GM23338 (cell line): ENCODE measurements at regions not wholly inside any gene's neighbourhood (a gene's known extent, or its start where the extent isn't known, plus 50 kb on each side); places are given as distances from the start of the nearest gene placed in this dataset.

Source experiments
- ATAC-seq: fragments of 200-7000 bp; cut with Tn5 transposase; 3 replicates; pipeline ENCODE4 v1.9.1; 2020
- DNase-seq: peaks from one replicate; pipeline ENCODE4 v3.0.0-alpha.2; 2015; ENCODE audit warnings: low spot score
- H2AFZ ChIP-seq: fragments of 200-600 bp; sonication (generic); 2 replicates; pipeline ENCODE4 v1.8.0; 2016; ENCODE audit warnings: antibody characterized with exemption, mild to moderate bottlenecking, moderate library complexity
- H3F3A ChIP-seq: fragments of 200-600 bp; sonication (generic); replicated peaks from 2 replicates; pipeline ENCODE4 v1.8.0; 2017; ENCODE audit warnings: antibody characterized with exemption, mixed run types, low read depth
- H3K27ac ChIP-seq: fragments of 200-600 bp; sonication (generic); 2 replicates; pipeline ENCODE4 v1.6.1; 2016; ENCODE audit warnings: low read depth
- H3K27me3 ChIP-seq: fragments of 200-600 bp; sonication (generic); 2 replicates; pipeline ENCODE4 v1.8.0; 2016; ENCODE audit warnings: mild to moderate bottlenecking, mixed run types, moderate library complexity; ENCODE audit not compliant: insufficient read depth
- H3K36me3 ChIP-seq: fragments of 200-600 bp; sonication (generic); 2 replicates; pipeline ENCODE4 v1.8.0; 2016; ENCODE audit warnings: mild to moderate bottlenecking; ENCODE audit not compliant: insufficient read depth
- H3K4me1 ChIP-seq: fragments of 200-600 bp; sonication (generic); 2 replicates; pipeline ENCODE4 v1.8.0; 2016; ENCODE audit warnings: mild to moderate bottlenecking, moderate library complexity; ENCODE audit not compliant: insufficient read depth
- H3K4me2 ChIP-seq: fragments of 200-600 bp; sonication (generic); 2 replicates; pipeline ENCODE4 v1.7.1; 2017; ENCODE audit warnings: mixed run types
- H3K4me3 ChIP-seq: fragments of 200-600 bp; sonication (generic); 2 replicates; pipeline ENCODE4 v1.6.1; 2016; ENCODE audit warnings: mixed run types
- H3K79me2 ChIP-seq: fragments of 200-600 bp; sonication (generic); replicated peaks from 2 replicates; pipeline ENCODE4 v1.8.0; 2017; ENCODE audit warnings: mild to moderate bottlenecking; ENCODE audit not compliant: insufficient read depth
- H3K9me2 ChIP-seq: fragments of 200-600 bp; sonication (generic); 2 replicates; pipeline ENCODE4 v1.8.0; 2017; ENCODE audit not compliant: insufficient read depth
- H4K20me1 ChIP-seq: fragments of 200-600 bp; sonication (generic); replicated peaks from 2 replicates; pipeline ENCODE4 v1.8.0; 2017; ENCODE audit warnings: mild to moderate bottlenecking; ENCODE audit not compliant: insufficient read depth
- H3K27ac Mint-ChIP-seq: 2 replicates; pipeline ENCODE4 v1.8.0; 2020; ENCODE audit warnings: inconsistent platforms, mild to moderate bottlenecking, moderate library complexity, mixed read lengths
- H3K27me3 Mint-ChIP-seq: 3 replicates; pipeline ENCODE4 v1.8.0; 2022; ENCODE audit warnings: low read depth, mild to moderate bottlenecking, moderate library complexity, mixed read lengths, inconsistent platforms; ENCODE audit not compliant: insufficient read depth, poor library complexity
- H3K36me3 Mint-ChIP-seq: 3 replicates; pipeline ENCODE4 v1.8.0; 2021; ENCODE audit warnings: low read depth, mild to moderate bottlenecking, inconsistent platforms, moderate library complexity, mixed read lengths
- H3K4me1 Mint-ChIP-seq: 3 replicates; pipeline ENCODE4 v1.8.0; 2020; ENCODE audit warnings: mild to moderate bottlenecking, inconsistent platforms, mixed read lengths
- H3K4me3 Mint-ChIP-seq: 3 replicates; pipeline ENCODE4 v1.8.0; 2021; ENCODE audit warnings: moderate library complexity, mild to moderate bottlenecking, inconsistent platforms, mixed read lengths
- H3K9me3 Mint-ChIP-seq: 3 replicates; pipeline ENCODE4 v1.8.0; 2020; ENCODE audit warnings: moderate library complexity, mild to moderate bottlenecking, inconsistent platforms, mixed read lengths
- CREB1 ChIP-seq: fragments of 250-450 bp; sonication (Bioruptor Pico); IDR thresholded peaks from 2 replicates; pipeline ENCODE4 v1.5.0; 2020; ENCODE audit warnings: low read depth, mild to moderate bottlenecking, moderate library complexity
- JUNB ChIP-seq: IDR thresholded peaks from one replicate; pipeline ENCODE4 v1.6.1; 2016; ENCODE audit warnings: antibody characterized with exemption; ENCODE audit not compliant: unreplicated experiment
- STAT1 ChIP-seq: IDR thresholded peaks from one replicate; pipeline ENCODE4 v1.6.1; 2016; ENCODE audit warnings: antibody characterized with exemption; ENCODE audit not compliant: unreplicated experiment
- ZNF114 ChIP-seq: fragments of 250-450 bp; sonication (Bioruptor Pico); IDR thresholded peaks from 2 replicates; pipeline ENCODE4 v1.5.0; 2020; ENCODE audit warnings: mild to moderate bottlenecking, moderate library complexity
- TF ChIP-seq, protein P1 (sequence below): fragments of 250-450 bp; sonication (Bioruptor Pico); IDR thresholded peaks from 2 replicates; pipeline ENCODE4 v1.5.0; 2020; ENCODE audit warnings: mild to moderate bottlenecking, moderate library complexity
- TF ChIP-seq, protein P2 (sequence below), 2 experiments: fragments of 200-600 bp in 1 of 2; sonication (generic) in 1 of 2; conservative IDR thresholded peaks; 2 replicates each; pipeline versions ENCODE4 v1.5.1 to v1.6.1; 2016 to 2017; ENCODE audit warnings: antibody characterized with exemption in 2 of 2, low read depth in 2 of 2, mild to moderate bottlenecking in 2 of 2, moderate library complexity in 1 of 2

DNA sequence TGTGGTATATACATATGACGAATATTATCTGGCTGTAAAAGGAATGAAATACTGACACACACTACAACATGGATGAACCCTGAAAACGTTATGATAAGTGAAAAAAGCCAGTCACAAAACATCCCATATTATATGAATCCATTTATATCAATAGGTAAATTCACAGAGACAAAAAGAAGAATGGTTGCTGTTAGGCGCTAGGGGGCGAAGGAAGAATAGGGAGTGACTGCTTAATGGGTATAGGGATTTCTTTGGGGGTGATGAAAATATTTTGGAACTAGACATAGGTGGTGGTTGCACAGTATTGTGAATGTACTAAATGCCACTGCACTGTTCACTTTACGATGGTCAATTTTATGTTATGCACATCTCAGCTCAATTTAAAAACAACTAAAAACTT lies 96.4 kb upstream of the EGFL6 start:
- H2AFZ ChIP-seq, result no peak overlapping the region
- TF ChIP-seq, protein P1, sequence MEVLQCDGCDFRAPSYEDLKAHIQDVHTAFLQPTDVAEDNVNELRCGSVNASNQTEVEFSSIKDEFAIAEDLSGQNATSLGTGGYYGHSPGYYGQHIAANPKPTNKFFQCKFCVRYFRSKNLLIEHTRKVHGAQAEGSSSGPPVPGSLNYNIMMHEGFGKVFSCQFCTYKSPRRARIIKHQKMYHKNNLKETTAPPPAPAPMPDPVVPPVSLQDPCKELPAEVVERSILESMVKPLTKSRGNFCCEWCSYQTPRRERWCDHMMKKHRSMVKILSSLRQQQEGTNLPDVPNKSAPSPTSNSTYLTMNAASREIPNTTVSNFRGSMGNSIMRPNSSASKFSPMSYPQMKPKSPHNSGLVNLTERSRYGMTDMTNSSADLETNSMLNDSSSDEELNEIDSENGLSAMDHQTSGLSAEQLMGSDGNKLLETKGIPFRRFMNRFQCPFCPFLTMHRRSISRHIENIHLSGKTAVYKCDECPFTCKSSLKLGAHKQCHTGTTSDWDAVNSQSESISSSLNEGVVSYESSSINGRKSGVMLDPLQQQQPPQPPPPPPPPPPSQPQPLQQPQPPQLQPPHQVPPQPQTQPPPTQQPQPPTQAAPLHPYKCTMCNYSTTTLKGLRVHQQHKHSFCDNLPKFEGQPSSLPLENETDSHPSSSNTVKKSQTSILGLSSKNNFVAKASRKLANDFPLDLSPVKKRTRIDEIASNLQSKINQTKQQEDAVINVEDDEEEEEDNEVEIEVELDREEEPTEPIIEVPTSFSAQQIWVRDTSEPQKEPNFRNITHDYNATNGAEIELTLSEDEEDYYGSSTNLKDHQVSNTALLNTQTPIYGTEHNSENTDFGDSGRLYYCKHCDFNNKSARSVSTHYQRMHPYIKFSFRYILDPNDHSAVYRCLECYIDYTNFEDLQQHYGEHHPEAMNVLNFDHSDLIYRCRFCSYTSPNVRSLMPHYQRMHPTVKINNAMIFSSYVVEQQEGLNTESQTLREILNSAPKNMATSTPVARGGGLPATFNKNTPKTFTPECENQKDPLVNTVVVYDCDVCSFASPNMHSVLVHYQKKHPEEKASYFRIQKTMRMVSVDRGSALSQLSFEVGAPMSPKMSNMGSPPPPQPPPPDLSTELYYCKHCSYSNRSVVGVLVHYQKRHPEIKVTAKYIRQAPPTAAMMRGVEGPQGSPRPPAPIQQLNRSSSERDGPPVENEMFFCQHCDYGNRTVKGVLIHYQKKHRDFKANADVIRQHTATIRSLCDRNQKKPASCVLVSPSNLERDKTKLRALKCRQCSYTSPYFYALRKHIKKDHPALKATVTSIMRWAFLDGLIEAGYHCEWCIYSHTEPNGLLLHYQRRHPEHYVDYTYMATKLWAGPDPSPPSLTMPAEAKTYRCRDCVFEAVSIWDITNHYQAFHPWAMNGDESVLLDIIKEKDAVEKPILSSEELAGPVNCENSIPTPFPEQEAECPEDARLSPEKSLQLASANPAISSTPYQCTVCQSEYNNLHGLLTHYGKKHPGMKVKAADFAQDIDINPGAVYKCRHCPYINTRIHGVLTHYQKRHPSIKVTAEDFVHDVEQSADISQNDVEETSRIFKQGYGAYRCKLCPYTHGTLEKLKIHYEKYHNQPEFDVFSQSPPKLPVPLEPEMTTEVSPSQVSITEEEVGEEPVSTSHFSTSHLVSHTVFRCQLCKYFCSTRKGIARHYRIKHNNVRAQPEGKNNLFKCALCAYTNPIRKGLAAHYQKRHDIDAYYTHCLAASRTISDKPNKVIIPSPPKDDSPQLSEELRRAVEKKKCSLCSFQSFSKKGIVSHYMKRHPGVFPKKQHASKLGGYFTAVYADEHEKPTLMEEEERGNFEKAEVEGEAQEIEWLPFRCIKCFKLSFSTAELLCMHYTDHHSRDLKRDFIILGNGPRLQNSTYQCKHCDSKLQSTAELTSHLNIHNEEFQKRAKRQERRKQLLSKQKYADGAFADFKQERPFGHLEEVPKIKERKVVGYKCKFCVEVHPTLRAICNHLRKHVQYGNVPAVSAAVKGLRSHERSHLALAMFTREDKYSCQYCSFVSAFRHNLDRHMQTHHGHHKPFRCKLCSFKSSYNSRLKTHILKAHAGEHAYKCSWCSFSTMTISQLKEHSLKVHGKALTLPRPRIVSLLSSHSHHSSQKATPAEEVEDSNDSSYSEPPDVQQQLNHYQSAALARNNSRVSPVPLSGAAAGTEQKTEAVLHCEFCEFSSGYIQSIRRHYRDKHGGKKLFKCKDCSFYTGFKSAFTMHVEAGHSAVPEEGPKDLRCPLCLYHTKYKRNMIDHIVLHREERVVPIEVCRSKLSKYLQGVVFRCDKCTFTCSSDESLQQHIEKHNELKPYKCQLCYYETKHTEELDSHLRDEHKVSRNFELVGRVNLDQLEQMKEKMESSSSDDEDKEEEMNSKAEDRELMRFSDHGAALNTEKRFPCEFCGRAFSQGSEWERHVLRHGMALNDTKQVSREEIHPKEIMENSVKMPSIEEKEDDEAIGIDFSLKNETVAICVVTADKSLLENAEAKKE (CRISPR knock-in tag), result no peak
- TF ChIP-seq, protein P2, sequence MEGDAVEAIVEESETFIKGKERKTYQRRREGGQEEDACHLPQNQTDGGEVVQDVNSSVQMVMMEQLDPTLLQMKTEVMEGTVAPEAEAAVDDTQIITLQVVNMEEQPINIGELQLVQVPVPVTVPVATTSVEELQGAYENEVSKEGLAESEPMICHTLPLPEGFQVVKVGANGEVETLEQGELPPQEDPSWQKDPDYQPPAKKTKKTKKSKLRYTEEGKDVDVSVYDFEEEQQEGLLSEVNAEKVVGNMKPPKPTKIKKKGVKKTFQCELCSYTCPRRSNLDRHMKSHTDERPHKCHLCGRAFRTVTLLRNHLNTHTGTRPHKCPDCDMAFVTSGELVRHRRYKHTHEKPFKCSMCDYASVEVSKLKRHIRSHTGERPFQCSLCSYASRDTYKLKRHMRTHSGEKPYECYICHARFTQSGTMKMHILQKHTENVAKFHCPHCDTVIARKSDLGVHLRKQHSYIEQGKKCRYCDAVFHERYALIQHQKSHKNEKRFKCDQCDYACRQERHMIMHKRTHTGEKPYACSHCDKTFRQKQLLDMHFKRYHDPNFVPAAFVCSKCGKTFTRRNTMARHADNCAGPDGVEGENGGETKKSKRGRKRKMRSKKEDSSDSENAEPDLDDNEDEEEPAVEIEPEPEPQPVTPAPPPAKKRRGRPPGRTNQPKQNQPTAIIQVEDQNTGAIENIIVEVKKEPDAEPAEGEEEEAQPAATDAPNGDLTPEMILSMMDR (conservative IDR thresholded peaks at IDR 0.05; ENCODE audit: low read depth in 2 of 2), result peak; percentile 43 to 47
- TF ChIP-seq STAT1 (no peak), CREB1 (no peak)
- no peak overlapping the region for H3K4me3 Mint-ChIP-seq
- no peak overlapping the region for H3K4me2 ChIP-seq
- no peaks in the 10 kb centered on the region for H3F3A ChIP-seq
- no peaks in the 10 kb centered on the region for H3K79me2 ChIP-seq
- no peaks in the 10 kb centered on the region for H3K36me3 Mint-ChIP-seq
- no peaks in the 10 kb centered on the region for H3K27me3 ChIP-seq
- no peaks in the 10 kb centered on the region for H4K20me1 ChIP-seq
- no peaks in the 10 kb centered on the region for H3K4me1 ChIP-seq
- DNase-seq (no peak), ATAC-seq (no peak)
- no peaks in the 10 kb centered on the region for H3K9me2 ChIP-seq
- no peaks in the 10 kb centered on the region for H3K36me3 ChIP-seq
- no peak overlapping the region for H3K4me3 ChIP-seq
- no peaks in the 10 kb centered on the region for H3K9me3 Mint-ChIP-seq
- H3K27ac Mint-ChIP-seq, result no peak overlapping the region
- H3K27ac ChIP-seq, result no peak overlapping the region
- peaks cover 10% of the 10 kb centered on the region for H3K4me1 Mint-ChIP-seq
- peaks cover 3% of the 10 kb centered on the region for H3K27me3 Mint-ChIP-seq

DNA sequence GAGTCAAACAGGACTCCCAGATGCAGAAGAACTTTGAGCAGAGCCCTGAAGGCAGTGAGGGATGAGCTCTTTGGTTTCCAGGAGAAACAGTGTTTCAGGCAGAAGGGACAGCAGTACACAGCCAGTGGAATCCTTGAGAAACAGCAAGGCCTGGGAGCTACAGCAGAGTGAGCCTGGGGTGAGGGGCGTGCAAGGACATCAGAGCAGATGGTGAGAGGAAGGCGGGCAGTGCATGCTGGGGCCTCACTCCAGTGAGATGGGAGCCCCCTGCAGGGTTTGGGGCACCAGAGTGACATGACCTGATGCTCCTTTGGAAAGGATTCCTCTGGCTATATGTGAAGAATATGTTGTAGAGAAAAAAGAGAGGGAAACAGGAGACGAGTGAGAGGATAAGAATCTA lies 98.1 kb upstream of the EGFL6 start:
- no peak overlapping the region for H3K27ac Mint-ChIP-seq
- H3K4me1 ChIP-seq, result no peaks in the 10 kb centered on the region
- no peak overlapping the region for H3K4me2 ChIP-seq
- H3K36me3 ChIP-seq, result no peaks in the 10 kb centered on the region
- H3K79me2 ChIP-seq, result no peaks in the 10 kb centered on the region
- no peak overlapping the region for H3K4me3 Mint-ChIP-seq
- no peaks in the 10 kb centered on the region for H3K36me3 Mint-ChIP-seq
- peaks cover 10% of the 10 kb centered on the region for H3K4me1 Mint-ChIP-seq
- H3F3A ChIP-seq, result no peaks in the 10 kb centered on the region
- H3K9me2 ChIP-seq, result no peaks in the 10 kb centered on the region
- H2AFZ ChIP-seq, result no peak overlapping the region
- H3K9me3 Mint-ChIP-seq, result no peaks in the 10 kb centered on the region; the same call in 2 of the 3 replicates
- H3K27ac ChIP-seq, result no peak overlapping the region
- no peak for DNase-seq
- TF ChIP-seq JUNB (no peak), CREB1 (no peak), ZNF114 (CRISPR knock-in tag) (no peak)
- TF ChIP-seq, protein P2 (conservative IDR thresholded peaks at IDR 0.05; ENCODE audit: low read depth in 2 of 2), result 0 out of 4 replicates have a peak, but pooled peaks of 1 of the 2 experiments have one; percentile 10
- no peaks in the 10 kb centered on the region for H3K27me3 ChIP-seq
- H3K4me3 ChIP-seq, result no peak overlapping the region
- peaks cover 3% of the 10 kb centered on the region for H3K27me3 Mint-ChIP-seq
- H4K20me1 ChIP-seq, result no peaks in the 10 kb centered on the region
- no peak for ATAC-seq
